Astrocyte of the cerebellum (primary cell): ENCODE measurements at regions not wholly inside any gene's neighbourhood (a gene's known extent, or its start where the extent isn't known, plus 50 kb on each side); places are given as distances from the start of the nearest gene placed in this dataset.

Source experiments
- DNase-seq: peaks from one replicate; pipeline ENCODE4 v3.0.0-alpha.2; 2011; ENCODE audit warnings: low read depth
- H3K4me3 ChIP-seq: 2 replicates; pipeline ENCODE4 v1.5.1; 2011; ENCODE audit warnings: mild to moderate bottlenecking, low read depth, low read length, moderate library complexity
- in situ Hi-C: cut with HindIII; loops from 2 replicates; pipeline ENCODE4 v1.10.0; 2017; ENCODE audit warnings: low sequenced_read_pairs
- TF ChIP-seq, protein P1 (sequence below): IDR thresholded peaks from 2 replicates; pipeline ENCODE4 v1.5.1; 2012; ENCODE audit warnings: low read length, low read depth, moderate library complexity, mild to moderate bottlenecking; ENCODE audit errors: missing control alignments

DNA sequence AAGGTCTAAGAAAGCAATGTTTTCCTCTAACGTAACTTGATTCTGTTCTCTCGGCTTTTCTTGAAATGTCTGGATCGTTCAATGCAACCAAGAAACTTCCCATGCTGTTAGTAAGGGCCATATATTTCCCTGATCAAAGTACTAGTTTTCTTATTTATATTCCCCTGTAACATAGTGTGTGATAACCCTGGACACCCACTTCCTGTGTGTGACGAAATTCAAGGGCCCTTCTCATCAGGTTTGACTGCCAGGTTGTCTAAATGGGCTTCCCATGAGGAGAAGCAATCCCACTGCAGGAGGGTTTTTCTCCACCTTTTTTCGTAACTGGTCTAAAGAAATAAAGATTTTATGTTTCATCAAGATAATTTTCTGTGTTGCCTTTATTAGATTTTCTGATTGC is 102.6 kb upstream of the RPS6KA2 start:
- H3K4me3 ChIP-seq = no peak overlapping the region
- in situ Hi-C loops = no loop called here
- TF ChIP-seq, protein P1, sequence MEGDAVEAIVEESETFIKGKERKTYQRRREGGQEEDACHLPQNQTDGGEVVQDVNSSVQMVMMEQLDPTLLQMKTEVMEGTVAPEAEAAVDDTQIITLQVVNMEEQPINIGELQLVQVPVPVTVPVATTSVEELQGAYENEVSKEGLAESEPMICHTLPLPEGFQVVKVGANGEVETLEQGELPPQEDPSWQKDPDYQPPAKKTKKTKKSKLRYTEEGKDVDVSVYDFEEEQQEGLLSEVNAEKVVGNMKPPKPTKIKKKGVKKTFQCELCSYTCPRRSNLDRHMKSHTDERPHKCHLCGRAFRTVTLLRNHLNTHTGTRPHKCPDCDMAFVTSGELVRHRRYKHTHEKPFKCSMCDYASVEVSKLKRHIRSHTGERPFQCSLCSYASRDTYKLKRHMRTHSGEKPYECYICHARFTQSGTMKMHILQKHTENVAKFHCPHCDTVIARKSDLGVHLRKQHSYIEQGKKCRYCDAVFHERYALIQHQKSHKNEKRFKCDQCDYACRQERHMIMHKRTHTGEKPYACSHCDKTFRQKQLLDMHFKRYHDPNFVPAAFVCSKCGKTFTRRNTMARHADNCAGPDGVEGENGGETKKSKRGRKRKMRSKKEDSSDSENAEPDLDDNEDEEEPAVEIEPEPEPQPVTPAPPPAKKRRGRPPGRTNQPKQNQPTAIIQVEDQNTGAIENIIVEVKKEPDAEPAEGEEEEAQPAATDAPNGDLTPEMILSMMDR = no peak
- no peak for DNase-seq

DNA sequence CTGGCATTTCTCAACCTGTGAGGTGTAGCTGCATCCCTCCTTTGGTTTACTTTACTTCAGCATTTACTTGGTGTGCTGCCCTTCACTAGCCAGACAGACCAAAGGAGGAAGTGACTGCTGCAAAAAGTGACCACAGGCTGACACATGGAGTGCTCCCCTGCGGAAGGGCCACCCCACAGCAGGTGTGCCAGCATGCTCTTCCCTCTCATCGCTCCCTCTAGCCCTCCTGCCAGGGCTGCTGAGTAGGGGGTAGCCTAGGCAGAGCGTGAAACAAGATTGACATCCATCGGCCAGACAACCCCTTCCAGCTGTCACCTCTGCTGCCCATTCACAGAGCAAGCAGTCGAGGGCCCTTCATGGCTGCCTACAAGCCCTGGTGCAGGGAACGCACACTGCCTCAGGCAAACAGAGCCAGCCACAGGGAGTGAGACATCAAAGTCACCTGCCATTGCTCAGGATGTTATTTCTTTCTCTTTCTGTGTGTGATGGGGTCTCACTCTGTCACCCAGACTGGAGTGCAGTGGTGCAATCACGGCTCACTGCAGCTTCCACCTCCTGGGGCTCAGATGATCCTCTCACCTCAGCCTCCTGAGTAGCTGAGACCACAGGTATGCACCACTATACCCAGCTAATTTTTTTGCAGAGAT is 102.0 kb upstream of the RPS6KA2 start:
- no peak for DNase-seq
- no peak overlapping the region for H3K4me3 ChIP-seq
- TF ChIP-seq, protein P1 = no peak
- in situ Hi-C loops = no loop called here

DNA sequence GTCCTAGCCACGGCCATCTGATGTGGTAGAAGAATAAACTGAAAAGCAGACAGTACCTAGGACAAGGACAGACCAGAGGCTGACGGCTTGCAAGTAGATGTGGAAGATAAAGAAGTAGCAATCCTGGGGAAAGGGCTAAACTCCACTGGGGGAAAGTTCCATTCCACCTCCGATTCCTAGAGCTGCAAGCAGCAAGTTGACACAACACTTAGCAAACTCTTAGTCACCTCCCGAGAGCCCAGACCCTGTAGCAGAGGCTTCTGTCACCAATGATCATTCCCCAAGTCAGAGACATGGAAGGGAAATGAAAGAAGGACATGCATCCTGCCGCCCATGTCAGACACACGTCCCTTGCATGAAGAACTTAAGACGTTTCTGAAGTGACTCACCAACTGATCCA is 99.2 kb upstream of the RPS6KA2 start:
- no peak for DNase-seq
- H3K4me3 ChIP-seq = no peak overlapping the region
- in situ Hi-C loops = no loop called here
- TF ChIP-seq, protein P1 = no peak

DNA sequence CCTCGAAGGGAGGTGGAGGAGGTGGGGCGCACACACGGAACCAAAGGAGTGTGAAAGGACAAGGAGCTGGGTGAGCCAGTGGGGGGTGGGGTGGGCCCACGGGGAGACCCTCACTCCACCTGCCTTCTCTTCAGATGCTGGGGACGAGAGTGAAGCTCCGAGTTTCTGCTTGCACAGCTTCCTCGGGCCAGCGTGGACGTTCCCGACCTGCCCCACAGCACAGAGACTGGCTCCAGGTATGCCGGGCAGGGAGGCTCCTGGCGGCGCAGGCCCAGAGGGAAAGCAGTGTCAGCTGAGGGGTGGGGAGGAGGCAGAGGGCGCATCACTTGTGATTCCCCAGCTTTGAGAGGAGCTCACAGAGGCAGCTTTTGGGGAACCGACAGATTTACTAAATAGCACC is 98.5 kb upstream of the RPS6KA2 start:
- no peak overlapping the region for H3K4me3 ChIP-seq
- in situ Hi-C loops = no loop called here
- TF ChIP-seq, protein P1 = no peak
- DNase-seq = no peak

- in situ Hi-C loops = no loop called here
- H3K4me3 ChIP-seq = no peak overlapping the region
- TF ChIP-seq, protein P1 = no peak
- DNase-seq = no peak
These were observed 97.5 kb upstream of the RPS6KA2 start for GRCh38 chr6:166724576-166724975.

DNA sequence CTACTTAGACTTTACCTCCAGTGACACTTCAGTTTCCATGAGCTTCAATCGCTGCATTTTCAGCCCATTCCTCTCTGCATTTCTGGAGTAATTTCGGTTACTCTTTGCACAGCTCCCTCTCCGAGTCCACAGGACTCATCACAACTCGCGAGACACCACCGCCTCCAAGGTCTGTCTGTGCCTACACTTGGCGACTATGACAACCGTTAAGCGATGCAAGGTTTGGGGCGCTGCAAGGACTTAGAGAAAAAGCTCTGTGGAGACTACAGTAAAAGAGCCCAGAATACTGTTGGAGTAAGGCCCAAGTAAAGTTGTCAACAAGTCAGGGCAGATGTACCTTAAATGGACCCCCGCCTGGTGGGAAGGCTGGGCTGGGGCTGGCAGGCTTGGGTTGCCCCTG is 95.7 kb upstream of the RPS6KA2 start:
- DNase-seq = no peak
- TF ChIP-seq, protein P1 = no peak
- in situ Hi-C loops = no loop called here
- H3K4me3 ChIP-seq = no peak overlapping the region
